ENCODE measurements at regions not wholly inside any gene's neighbourhood (a gene's known extent, or its start where the extent isn't known, plus 50 kb on each side); places are given as distances from the start of the nearest gene placed in this dataset.

DNA sequence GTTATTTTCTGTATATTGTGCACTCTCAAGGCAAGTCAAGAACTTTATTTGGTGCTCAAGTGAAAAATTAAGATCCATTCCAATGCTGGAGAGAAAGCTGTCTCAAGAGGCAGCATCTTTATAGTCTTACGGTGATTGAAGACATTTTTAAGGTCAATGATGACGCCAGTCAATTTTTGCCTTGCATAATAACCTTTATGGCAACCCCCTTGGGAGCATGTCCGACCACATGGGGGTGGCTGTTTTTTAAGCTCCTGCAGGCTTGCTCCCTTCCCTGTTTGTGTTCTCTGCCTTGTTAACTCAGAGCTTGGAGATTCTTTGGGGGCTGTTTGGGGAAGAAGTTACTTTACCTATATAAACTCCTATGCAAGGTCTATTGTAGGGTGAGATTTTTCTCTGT, 109.6 kb upstream of the FERMT1 start:
- H3K27me3 ChIP-seq (ENCODE audit: control insufficient read depth in 2 of 2, insufficient read depth in 1 of 2, low read length in 1 of 2), result no peaks in the 10 kb centered on the region
- no peaks in the 10 kb centered on the region for H3K36me3 ChIP-seq (ENCODE audit: control insufficient read depth in 2 of 2, insufficient read depth in 2 of 2, low read length in 1 of 2)
- H3K27ac ChIP-seq (ENCODE audit: low read depth in 1 of 2, low read length in 1 of 2), result no peak overlapping the region
- no peak for DNase-seq (ENCODE audit: low read depth in 6 of 9, low spot score in 9 of 9)
- 95% methylated on average over 3 of the region's 3 CpGs for WGBS
- H3K9me3 ChIP-seq (ENCODE audit: control insufficient read depth in 2 of 2, insufficient read depth in 1 of 2, low read length in 1 of 2), result no peaks in the 10 kb centered on the region
- no peaks in the 10 kb centered on the region for H3K4me1 ChIP-seq (ENCODE audit: control insufficient read depth in 2 of 2, insufficient read depth in 2 of 2, low read length in 2 of 2)
- no peak overlapping the region for H3K4me3 ChIP-seq (ENCODE audit: low read length in 2 of 2)

- H3K27me3 ChIP-seq (ENCODE audit: control insufficient read depth in 2 of 2, insufficient read depth in 1 of 2, low read length in 1 of 2), result no peaks in the 10 kb centered on the region
- 48% methylated on average over 2 of the region's 2 CpGs for WGBS
- no peaks in the 10 kb centered on the region for H3K4me1 ChIP-seq (ENCODE audit: control insufficient read depth in 2 of 2, insufficient read depth in 2 of 2, low read length in 2 of 2)
- no peak for DNase-seq (ENCODE audit: low read depth in 6 of 9, low spot score in 9 of 9)
- H3K27ac ChIP-seq (ENCODE audit: low read depth in 1 of 2, low read length in 1 of 2), result no peak overlapping the region
- no peaks in the 10 kb centered on the region for H3K36me3 ChIP-seq (ENCODE audit: control insufficient read depth in 2 of 2, insufficient read depth in 2 of 2, low read length in 1 of 2)
- H3K9me3 ChIP-seq (ENCODE audit: control insufficient read depth in 2 of 2, insufficient read depth in 1 of 2, low read length in 1 of 2), result no peaks in the 10 kb centered on the region
- no peak overlapping the region for H3K4me3 ChIP-seq (ENCODE audit: low read length in 2 of 2)
These were observed 108.7 kb upstream of the FERMT1 start for GRCh38 chr20:6231556-6231955.

DNA sequence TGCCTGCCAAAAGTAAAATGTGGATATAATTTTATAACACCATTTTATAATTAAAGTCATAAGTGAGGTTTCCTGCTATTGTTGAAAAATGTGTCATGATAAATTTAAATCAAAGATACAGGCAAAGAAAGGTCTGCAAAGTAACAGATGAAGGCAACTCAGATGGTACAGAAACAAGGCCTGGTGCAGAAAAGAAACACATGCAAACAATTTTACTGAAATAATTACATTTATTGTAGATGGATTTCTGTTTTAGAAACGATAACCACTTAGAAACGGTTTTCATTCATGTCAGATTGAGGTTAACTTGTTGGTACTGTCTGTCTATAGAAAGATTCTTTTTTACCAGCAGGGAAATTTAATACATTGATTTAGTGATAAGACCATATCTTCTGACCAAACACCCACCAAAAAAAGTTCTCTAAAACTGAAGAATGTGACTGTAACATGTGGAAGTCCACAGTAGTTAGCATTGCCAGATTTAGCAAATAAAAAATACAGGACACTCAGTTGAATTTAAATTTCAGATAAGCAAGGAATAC, 105.5 kb upstream of the FERMT1 start:
- Histone ChIP-seq H3K27ac (ENCODE audit: low read depth in 1 of 2, low read length in 1 of 2) (no peak overlapping the region), H3K9me3 (ENCODE audit: control insufficient read depth in 2 of 2, insufficient read depth in 1 of 2, low read length in 1 of 2) (no peaks in the 10 kb centered on the region), H3K4me3 (ENCODE audit: low read length in 2 of 2) (no peak overlapping the region), H3K4me1 (ENCODE audit: control insufficient read depth in 2 of 2, insufficient read depth in 2 of 2, low read length in 2 of 2) (no peaks in the 10 kb centered on the region), H3K36me3 (ENCODE audit: control insufficient read depth in 2 of 2, insufficient read depth in 2 of 2, low read length in 1 of 2) (no peaks in the 10 kb centered on the region), H3K27me3 (ENCODE audit: control insufficient read depth in 2 of 2, insufficient read depth in 1 of 2, low read length in 1 of 2) (no peaks in the 10 kb centered on the region)
- DNase-seq (ENCODE audit: low read depth in 6 of 9, low spot score in 9 of 9), result no peak
- 84% methylated on average over 2 of the region's 2 CpGs for WGBS

DNA sequence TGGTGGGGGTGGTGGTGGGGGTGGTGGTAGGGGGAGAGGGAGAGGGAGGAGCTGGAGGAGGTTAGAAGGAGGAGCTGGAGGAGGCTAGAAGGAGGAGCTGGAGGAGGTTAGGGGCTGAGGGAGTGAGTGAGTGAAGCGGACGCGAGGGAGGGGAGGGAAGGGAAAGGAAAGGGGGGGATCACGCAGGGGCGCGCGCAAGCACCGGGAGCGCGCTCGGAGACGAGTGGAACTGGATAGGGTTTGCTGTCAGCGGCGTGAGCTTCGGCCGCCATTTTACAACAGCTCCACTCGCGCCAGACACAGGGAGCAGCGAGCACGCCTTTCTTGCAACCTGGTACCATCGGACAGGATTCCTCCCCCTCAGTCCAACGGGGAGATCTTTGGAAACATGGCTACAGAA, 90.5 kb upstream of the FERMT1 start:
- no peaks in the 10 kb centered on the region for H3K36me3 ChIP-seq (ENCODE audit: control insufficient read depth in 2 of 2, insufficient read depth in 2 of 2, low read length in 1 of 2)
- DNase-seq (ENCODE audit: low read depth in 6 of 9, low spot score in 9 of 9), result no peak
- 99% methylated on average over 22 of the region's 22 CpGs for WGBS
- no peak overlapping the region for H3K4me3 ChIP-seq (ENCODE audit: low read length in 2 of 2)
- no peak overlapping the region for H3K27ac ChIP-seq (ENCODE audit: low read depth in 1 of 2, low read length in 1 of 2)
- no peaks in the 10 kb centered on the region for H3K9me3 ChIP-seq (ENCODE audit: control insufficient read depth in 2 of 2, insufficient read depth in 1 of 2, low read length in 1 of 2)
- no peaks in the 10 kb centered on the region for H3K4me1 ChIP-seq (ENCODE audit: control insufficient read depth in 2 of 2, insufficient read depth in 2 of 2, low read length in 2 of 2)
- H3K27me3 ChIP-seq (ENCODE audit: control insufficient read depth in 2 of 2, insufficient read depth in 1 of 2, low read length in 1 of 2), result no peaks in the 10 kb centered on the region

DNA sequence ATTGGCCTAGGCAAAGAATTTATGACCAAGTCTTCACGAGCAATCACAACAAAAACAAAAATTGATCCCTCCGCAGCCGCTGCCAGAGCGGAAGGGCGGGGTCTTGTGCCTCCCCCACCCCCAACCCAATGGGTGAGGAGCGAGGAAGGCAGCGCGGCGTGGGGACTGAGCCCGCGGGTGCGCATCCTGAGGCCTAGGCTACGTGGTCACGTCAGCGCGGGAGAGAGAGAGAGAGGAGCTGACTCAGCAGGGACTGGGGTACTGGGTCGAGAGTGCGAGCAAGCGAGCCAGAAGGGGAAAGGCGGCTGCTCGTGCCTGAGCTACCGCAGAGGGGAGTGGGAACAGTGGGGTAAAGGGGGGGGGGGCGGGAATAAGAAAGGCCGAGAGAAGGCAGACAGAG, 90.1 kb upstream of the FERMT1 start:
- no peaks in the 10 kb centered on the region for H3K4me1 ChIP-seq (ENCODE audit: control insufficient read depth in 2 of 2, insufficient read depth in 2 of 2, low read length in 2 of 2)
- 98% methylated on average over 23 of the region's 24 CpGs for WGBS
- DNase-seq (ENCODE audit: low read depth in 6 of 9, low spot score in 9 of 9), result no peak
- H3K9me3 ChIP-seq (ENCODE audit: control insufficient read depth in 2 of 2, insufficient read depth in 1 of 2, low read length in 1 of 2), result no peaks in the 10 kb centered on the region
- H3K27me3 ChIP-seq (ENCODE audit: control insufficient read depth in 2 of 2, insufficient read depth in 1 of 2, low read length in 1 of 2), result no peaks in the 10 kb centered on the region
- H3K4me3 ChIP-seq (ENCODE audit: low read length in 2 of 2), result no peak overlapping the region
- H3K36me3 ChIP-seq (ENCODE audit: control insufficient read depth in 2 of 2, insufficient read depth in 2 of 2, low read length in 1 of 2), result no peaks in the 10 kb centered on the region
- H3K27ac ChIP-seq (ENCODE audit: low read depth in 1 of 2, low read length in 1 of 2), result no peak overlapping the region

DNA sequence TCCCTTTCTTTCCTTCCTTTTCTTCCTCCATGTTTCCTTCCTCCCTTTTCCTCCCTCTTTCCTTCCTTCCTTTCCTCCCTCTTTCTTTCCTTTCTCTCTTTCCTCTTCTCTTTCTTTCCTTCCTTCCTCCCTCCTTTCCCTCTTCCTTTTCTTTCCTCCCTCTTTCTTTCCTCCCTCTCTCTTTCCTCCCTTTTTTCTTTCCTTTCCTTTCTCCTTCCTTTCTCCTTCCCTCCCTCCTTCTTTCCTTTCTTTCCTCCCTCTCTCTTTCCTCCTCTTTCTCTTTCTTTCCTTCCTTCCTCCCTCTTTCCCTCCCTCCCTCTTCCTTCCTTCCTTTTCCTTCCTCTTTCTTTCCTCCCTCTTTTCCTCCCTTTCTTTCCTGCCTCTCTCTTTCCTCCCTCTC, 86.3 kb upstream of the FERMT1 start:
- H3K27me3 ChIP-seq (ENCODE audit: control insufficient read depth in 2 of 2, insufficient read depth in 1 of 2, low read length in 1 of 2), result no peaks in the 10 kb centered on the region
- no peaks in the 10 kb centered on the region for H3K9me3 ChIP-seq (ENCODE audit: control insufficient read depth in 2 of 2, insufficient read depth in 1 of 2, low read length in 1 of 2)
- DNase-seq (ENCODE audit: low read depth in 6 of 9, low spot score in 9 of 9), result no peak
- no peaks in the 10 kb centered on the region for H3K36me3 ChIP-seq (ENCODE audit: control insufficient read depth in 2 of 2, insufficient read depth in 2 of 2, low read length in 1 of 2)
- no peaks in the 10 kb centered on the region for H3K4me1 ChIP-seq (ENCODE audit: control insufficient read depth in 2 of 2, insufficient read depth in 2 of 2, low read length in 2 of 2)
- H3K4me3 ChIP-seq (ENCODE audit: low read length in 2 of 2), result no peak overlapping the region
- no peak overlapping the region for H3K27ac ChIP-seq (ENCODE audit: low read depth in 1 of 2, low read length in 1 of 2)

GRCh38 chr20:6200092-6200491, 77.3 kb upstream of the FERMT1 start:
- no peaks in the 10 kb centered on the region for H3K36me3 ChIP-seq (ENCODE audit: control insufficient read depth in 2 of 2, insufficient read depth in 2 of 2, low read length in 1 of 2)
- no peak overlapping the region for H3K4me3 ChIP-seq (ENCODE audit: low read length in 2 of 2)
- no peaks in the 10 kb centered on the region for H3K27me3 ChIP-seq (ENCODE audit: control insufficient read depth in 2 of 2, insufficient read depth in 1 of 2, low read length in 1 of 2)
- no peaks in the 10 kb centered on the region for H3K9me3 ChIP-seq (ENCODE audit: control insufficient read depth in 2 of 2, insufficient read depth in 1 of 2, low read length in 1 of 2)
- no peak for DNase-seq (ENCODE audit: low read depth in 6 of 9, low spot score in 9 of 9)
- no peak overlapping the region for H3K27ac ChIP-seq (ENCODE audit: low read depth in 1 of 2, low read length in 1 of 2)
- WGBS, result 75% methylated on average over 5 of the region's 5 CpGs
- H3K4me1 ChIP-seq (ENCODE audit: control insufficient read depth in 2 of 2, insufficient read depth in 2 of 2, low read length in 2 of 2), result no peaks in the 10 kb centered on the region

GRCh38 chr20:6185268-6185667, 62.4 kb upstream of the FERMT1 start:
- Histone ChIP-seq H3K27ac (ENCODE audit: low read depth in 1 of 2, low read length in 1 of 2) (no peak overlapping the region), H3K4me3 (ENCODE audit: low read length in 2 of 2) (no peak overlapping the region), H3K9me3 (ENCODE audit: control insufficient read depth in 2 of 2, insufficient read depth in 1 of 2, low read length in 1 of 2) (no peaks in the 10 kb centered on the region), H3K4me1 (ENCODE audit: control insufficient read depth in 2 of 2, insufficient read depth in 2 of 2, low read length in 2 of 2) (no peaks in the 10 kb centered on the region), H3K27me3 (ENCODE audit: control insufficient read depth in 2 of 2, insufficient read depth in 1 of 2, low read length in 1 of 2) (no peaks in the 10 kb centered on the region), H3K36me3 (ENCODE audit: control insufficient read depth in 2 of 2, insufficient read depth in 2 of 2, low read length in 1 of 2) (no peaks in the 10 kb centered on the region)
- 63% methylated on average over 3 of the region's 3 CpGs for WGBS
- no peak for DNase-seq (ENCODE audit: low read depth in 6 of 9, low spot score in 9 of 9)

DNA sequence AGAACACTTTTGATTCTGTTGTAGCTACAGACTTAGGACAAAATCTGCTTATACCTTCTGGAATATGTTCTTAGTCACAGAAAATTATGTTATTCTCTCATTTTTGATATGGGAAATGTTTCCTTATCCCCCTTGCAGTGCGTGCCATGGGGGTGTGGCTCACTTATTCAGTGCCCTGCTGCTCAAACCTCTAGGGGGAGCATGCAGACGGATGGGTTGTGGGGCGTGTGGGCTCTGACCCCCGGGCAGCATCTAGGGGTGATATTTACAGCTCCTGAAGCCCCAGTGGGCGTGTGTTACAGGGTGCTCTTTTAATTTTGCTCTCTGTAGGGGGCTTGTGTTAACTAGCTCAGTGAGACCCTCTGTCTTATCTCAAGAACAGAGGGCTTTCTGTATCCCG, 61.3 kb upstream of the FERMT1 start:
- Histone ChIP-seq H3K4me3 (ENCODE audit: low read length in 2 of 2) (no peak overlapping the region), H3K4me1 (ENCODE audit: control insufficient read depth in 2 of 2, insufficient read depth in 2 of 2, low read length in 2 of 2) (no peaks in the 10 kb centered on the region), H3K27ac (ENCODE audit: low read depth in 1 of 2, low read length in 1 of 2) (no peak overlapping the region), H3K27me3 (ENCODE audit: control insufficient read depth in 2 of 2, insufficient read depth in 1 of 2, low read length in 1 of 2) (no peaks in the 10 kb centered on the region), H3K9me3 (ENCODE audit: control insufficient read depth in 2 of 2, insufficient read depth in 1 of 2, low read length in 1 of 2) (no peaks in the 10 kb centered on the region), H3K36me3 (ENCODE audit: control insufficient read depth in 2 of 2, insufficient read depth in 2 of 2, low read length in 1 of 2) (no peaks in the 10 kb centered on the region)
- 73% methylated on average over 6 of the region's 6 CpGs for WGBS
- no peak for DNase-seq (ENCODE audit: low read depth in 6 of 9, low spot score in 9 of 9)

DNA sequence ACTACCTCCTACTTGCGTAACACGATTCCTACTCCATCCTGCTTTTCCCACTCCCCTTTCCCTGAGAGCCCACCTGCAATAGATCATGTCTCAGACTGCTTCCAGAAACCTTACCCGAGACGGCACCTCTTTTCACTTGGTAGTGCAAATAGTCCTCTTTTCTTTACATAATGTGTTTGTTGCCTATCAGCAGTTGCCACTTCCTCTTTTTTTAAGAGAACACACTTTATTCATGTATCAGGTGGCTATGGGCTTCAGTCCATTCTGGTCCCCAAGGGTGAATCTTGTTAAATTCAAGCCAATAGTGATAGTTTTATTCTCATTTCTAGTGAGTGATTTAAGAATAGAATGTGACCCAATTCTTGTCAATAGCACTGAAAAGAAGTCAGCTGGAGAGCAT, 57.7 kb upstream of the FERMT1 start:
- WGBS, result 57% methylated on average over 4 of the region's 4 CpGs
- DNase-seq (ENCODE audit: low read depth in 6 of 9, low spot score in 9 of 9), result no peak

More for the DNA sequence above, 57.7 kb upstream of the FERMT1 start:
- H3K9me3 ChIP-seq (ENCODE audit: control insufficient read depth in 2 of 2, insufficient read depth in 1 of 2, low read length in 1 of 2), result no peaks in the 10 kb centered on the region
- H3K27me3 ChIP-seq (ENCODE audit: control insufficient read depth in 2 of 2, insufficient read depth in 1 of 2, low read length in 1 of 2), result no peaks in the 10 kb centered on the region
- no peak overlapping the region for H3K27ac ChIP-seq (ENCODE audit: low read depth in 1 of 2, low read length in 1 of 2)
- no peaks in the 10 kb centered on the region for H3K36me3 ChIP-seq (ENCODE audit: control insufficient read depth in 2 of 2, insufficient read depth in 2 of 2, low read length in 1 of 2)
- no peaks in the 10 kb centered on the region for H3K4me1 ChIP-seq (ENCODE audit: control insufficient read depth in 2 of 2, insufficient read depth in 2 of 2, low read length in 2 of 2)
- no peak overlapping the region for H3K4me3 ChIP-seq (ENCODE audit: low read length in 2 of 2)

Data from thymus (tissue), 11 donors.